Progenitor cell of endocrine pancreas (in vitro differentiated cells): ENCODE measurements at regions not wholly inside any gene's neighbourhood (a gene's known extent, or its start where the extent isn't known, plus 50 kb on each side); places are given as distances from the start of the nearest gene placed in this dataset.

Experiments
- DNase-seq: peaks from one replicate; pipeline ENCODE4 v3.0.0; 2021; ENCODE audit warnings: low spot score; ENCODE audit not compliant: unreplicated experiment
- H3K27ac Mint-ChIP-seq: 2 replicates; pipeline ENCODE4 v1.8.0; 2021; ENCODE audit warnings: mild to moderate bottlenecking, moderate library complexity, mixed read lengths
- H3K27me3 Mint-ChIP-seq: 2 replicates; pipeline ENCODE4 v1.8.0; 2021; ENCODE audit warnings: mixed read lengths
- H3K36me3 Mint-ChIP-seq: 2 replicates; pipeline ENCODE4 v1.8.0; 2022; ENCODE audit warnings: mixed read lengths; ENCODE audit not compliant: insufficient read depth
- H3K4me1 Mint-ChIP-seq: 2 replicates; pipeline ENCODE4 v1.8.0; 2021; ENCODE audit warnings: low read depth, mixed read lengths
- H3K4me3 Mint-ChIP-seq: 2 replicates; pipeline ENCODE4 v1.8.0; 2021; ENCODE audit warnings: low read depth, mild to moderate bottlenecking, moderate library complexity, mixed read lengths
- H3K9me3 Mint-ChIP-seq: 2 replicates; pipeline ENCODE4 v1.8.0; 2021; ENCODE audit warnings: low read depth, mixed read lengths
- CTCF ChIP-seq: fragments of 200-600 bp; sonication (generic); IDR thresholded peaks from one replicate; pipeline ENCODE4 v1.5.0; 2021; ENCODE audit warnings: antibody characterized with exemption, mild to moderate bottlenecking; ENCODE audit not compliant: unreplicated experiment

DNA sequence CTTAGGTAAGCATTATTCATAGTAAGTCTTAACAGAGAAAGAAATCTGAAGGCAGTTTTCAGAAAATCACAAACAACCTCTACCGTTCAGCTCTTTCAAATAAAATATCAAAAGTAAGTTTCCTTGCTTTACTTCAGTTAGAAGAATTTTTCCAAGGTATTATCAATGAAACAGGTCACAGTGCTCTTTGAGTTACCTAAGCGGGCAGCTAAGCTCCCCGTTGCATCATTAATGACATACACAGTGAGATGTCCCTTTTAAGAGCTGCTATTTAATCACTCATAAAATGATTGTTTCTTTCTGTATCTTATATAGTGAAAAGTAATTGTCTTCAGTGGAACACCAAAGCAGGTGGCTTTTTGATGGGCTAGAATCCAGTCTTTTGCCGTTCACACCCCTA is 86.2 kb upstream of the PIK3R1 start:
- H3K27me3 Mint-ChIP-seq: peaks cover 23% of the 10 kb centered on the region
- no peak overlapping the region for H3K27ac Mint-ChIP-seq
- peaks cover 3% of the 10 kb centered on the region for H3K9me3 Mint-ChIP-seq
- peaks cover 16% of the 10 kb centered on the region for H3K4me1 Mint-ChIP-seq
- no peak for DNase-seq
- H3K4me3 Mint-ChIP-seq: no peak overlapping the region
- no peaks in the 10 kb centered on the region for H3K36me3 Mint-ChIP-seq
- no peak for TF ChIP-seq CTCF

DNA sequence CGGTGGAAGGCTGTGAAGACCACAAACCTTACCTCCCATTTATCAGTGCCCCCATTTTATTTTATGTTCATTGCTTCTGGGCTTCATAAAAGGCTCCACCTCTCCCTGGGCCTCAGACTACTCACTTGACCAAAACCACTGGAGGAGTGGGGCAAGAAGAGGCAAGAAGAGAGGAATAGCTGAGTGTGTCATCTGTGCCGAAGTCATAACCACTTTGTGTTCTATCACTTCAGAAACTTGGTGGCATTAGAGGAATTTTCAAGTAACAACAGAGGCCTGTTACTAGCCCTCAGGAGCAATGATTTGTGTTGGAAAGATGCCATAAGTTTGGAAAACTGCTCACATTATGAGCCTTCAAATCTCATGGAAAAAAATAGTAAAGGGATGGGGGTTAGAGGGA is 88.7 kb upstream of the PIK3R1 start:
- TF ChIP-seq CTCF: no peak
- peaks cover 37% of the 10 kb centered on the region for H3K27me3 Mint-ChIP-seq
- H3K27ac Mint-ChIP-seq: no peak overlapping the region
- H3K4me1 Mint-ChIP-seq: peaks cover 14% of the 10 kb centered on the region
- H3K9me3 Mint-ChIP-seq: peaks cover 7% of the 10 kb centered on the region
- no peak for DNase-seq
- no peak overlapping the region for H3K4me3 Mint-ChIP-seq
- H3K36me3 Mint-ChIP-seq: no peaks in the 10 kb centered on the region

GRCh38 chr5:68122439-68123328 is 92.9 kb upstream of the PIK3R1 start:
- H3K4me3 Mint-ChIP-seq: no peak overlapping the region
- DNase-seq: no peak
- H3K27ac Mint-ChIP-seq: no peak overlapping the region
- TF ChIP-seq CTCF: no peak
- H3K27me3 Mint-ChIP-seq: peaks cover 35% of the 10 kb centered on the region
- peaks cover 7% of the 10 kb centered on the region for H3K9me3 Mint-ChIP-seq
- H3K36me3 Mint-ChIP-seq: no peaks in the 10 kb centered on the region
- H3K4me1 Mint-ChIP-seq: peaks cover 5% of the 10 kb centered on the region

- Mint-ChIP-seq H3K27me3 (peaks cover 17% of the 10 kb centered on the region), H3K4me1 (peaks cover 17% of the 10 kb centered on the region), H3K4me3 (no peak overlapping the region), H3K9me3 (no peaks in the 10 kb centered on the region), H3K36me3 (no peaks in the 10 kb centered on the region), H3K27ac (no peak overlapping the region)
- no peak for DNase-seq
- TF ChIP-seq CTCF: no peak
These were observed 98.6 kb upstream of the PIK3R1 start for GRCh38 chr5:68116868-68117411.

- no peak for TF ChIP-seq CTCF
- Mint-ChIP-seq H3K27ac (no peak overlapping the region), H3K4me3 (no peak overlapping the region), H3K36me3 (no peaks in the 10 kb centered on the region), H3K4me1 (peaks cover 17% of the 10 kb centered on the region), H3K27me3 (peaks cover 14% of the 10 kb centered on the region), H3K9me3 (no peaks in the 10 kb centered on the region)
- no peak for DNase-seq
These were observed 99.1 kb upstream of the PIK3R1 start for GRCh38 chr5:68116408-68116807.
